ENCODE measurements at regions not wholly inside any gene's neighbourhood (a gene's known extent, or its start where the extent isn't known, plus 50 kb on each side); places are given as distances from the start of the nearest gene placed in this dataset.

DNA sequence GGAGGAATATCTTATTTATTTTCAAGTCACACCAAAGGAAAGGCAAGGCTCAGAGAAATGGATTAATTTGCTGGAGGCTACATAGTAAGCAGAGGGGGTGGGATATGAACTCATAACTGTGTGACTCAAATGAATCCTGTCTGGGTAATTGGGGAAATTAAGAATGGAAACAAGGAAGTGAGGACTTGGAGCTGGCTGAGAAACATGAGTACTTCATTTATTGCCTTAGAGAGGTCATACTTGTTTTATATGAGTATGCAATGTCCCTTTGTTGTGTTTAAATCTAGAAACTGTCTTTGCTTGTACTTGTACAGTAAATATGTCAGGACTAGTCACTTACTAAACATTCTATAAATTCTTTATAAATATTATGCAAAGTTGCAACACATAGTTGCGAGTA is 2166.7 kb upstream of the PIK3C3 start:
- Histone ChIP-seq H3K36me3 (ENCODE audit: control insufficient read depth in 4 of 4, insufficient read depth in 3 of 4, low read depth in 1 of 4, low read length in 3 of 4) (no peaks in the 10 kb centered on the region), H3K9ac (ENCODE audit: low read depth in 1 of 2, low read length in 2 of 2) (no peak overlapping the region), H3K27me3 (ENCODE audit: control insufficient read depth in 4 of 4, insufficient read depth in 4 of 4, low read length in 3 of 4) (no peaks in the 10 kb centered on the region), H3K4me3 (ENCODE audit: low read depth in 1 of 3, low read length in 3 of 3) (no peak overlapping the region), H3K4me1 (ENCODE audit: control insufficient read depth in 4 of 4, insufficient read depth in 4 of 4, low read length in 3 of 4) (no peaks in the 10 kb centered on the region), H3K27ac (ENCODE audit: low read depth in 1 of 2, low read length in 2 of 2) (no peak overlapping the region), H3K9me3 (ENCODE audit: control insufficient read depth in 4 of 4, low read length in 3 of 4) (peaks cover 0 to 2% (median 0%) of the 10 kb centered on the region in 4 donors)
- WGBS = 89% methylated on average over 1 of the region's 1 CpG
- no peak for TF ChIP-seq GABPA (IDR thresholded peaks at IDR 0.05 in 1 of 2, conservative IDR thresholded peaks at IDR 0.05 in 1 of 2)
- no peak for TF ChIP-seq TAF1 (conservative IDR thresholded peaks at IDR 0.05)
- TF ChIP-seq SP1 (IDR thresholded peaks at IDR 0.05) = no peak
- TF ChIP-seq, protein P1, sequence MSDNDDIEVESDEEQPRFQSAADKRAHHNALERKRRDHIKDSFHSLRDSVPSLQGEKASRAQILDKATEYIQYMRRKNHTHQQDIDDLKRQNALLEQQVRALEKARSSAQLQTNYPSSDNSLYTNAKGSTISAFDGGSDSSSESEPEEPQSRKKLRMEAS (IDR thresholded peaks at IDR 0.05) = no peak
- TF ChIP-seq, protein P2, sequence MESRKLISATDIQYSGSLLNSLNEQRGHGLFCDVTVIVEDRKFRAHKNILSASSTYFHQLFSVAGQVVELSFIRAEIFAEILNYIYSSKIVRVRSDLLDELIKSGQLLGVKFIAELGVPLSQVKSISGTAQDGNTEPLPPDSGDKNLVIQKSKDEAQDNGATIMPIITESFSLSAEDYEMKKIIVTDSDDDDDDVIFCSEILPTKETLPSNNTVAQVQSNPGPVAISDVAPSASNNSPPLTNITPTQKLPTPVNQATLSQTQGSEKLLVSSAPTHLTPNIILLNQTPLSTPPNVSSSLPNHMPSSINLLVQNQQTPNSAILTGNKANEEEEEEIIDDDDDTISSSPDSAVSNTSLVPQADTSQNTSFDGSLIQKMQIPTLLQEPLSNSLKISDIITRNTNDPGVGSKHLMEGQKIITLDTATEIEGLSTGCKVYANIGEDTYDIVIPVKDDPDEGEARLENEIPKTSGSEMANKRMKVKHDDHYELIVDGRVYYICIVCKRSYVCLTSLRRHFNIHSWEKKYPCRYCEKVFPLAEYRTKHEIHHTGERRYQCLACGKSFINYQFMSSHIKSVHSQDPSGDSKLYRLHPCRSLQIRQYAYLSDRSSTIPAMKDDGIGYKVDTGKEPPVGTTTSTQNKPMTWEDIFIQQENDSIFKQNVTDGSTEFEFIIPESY (IDR thresholded peaks at IDR 0.05) = no peak
- no peak for TF ChIP-seq FOXA1 (IDR thresholded peaks at IDR 0.05)
- TF ChIP-seq HNF4G (IDR thresholded peaks at IDR 0.05) = no peak
- no peak for TF ChIP-seq EGR1 (IDR thresholded peaks at IDR 0.05; ENCODE audit: low read depth in 2 of 2)
- TF ChIP-seq, protein P3, sequence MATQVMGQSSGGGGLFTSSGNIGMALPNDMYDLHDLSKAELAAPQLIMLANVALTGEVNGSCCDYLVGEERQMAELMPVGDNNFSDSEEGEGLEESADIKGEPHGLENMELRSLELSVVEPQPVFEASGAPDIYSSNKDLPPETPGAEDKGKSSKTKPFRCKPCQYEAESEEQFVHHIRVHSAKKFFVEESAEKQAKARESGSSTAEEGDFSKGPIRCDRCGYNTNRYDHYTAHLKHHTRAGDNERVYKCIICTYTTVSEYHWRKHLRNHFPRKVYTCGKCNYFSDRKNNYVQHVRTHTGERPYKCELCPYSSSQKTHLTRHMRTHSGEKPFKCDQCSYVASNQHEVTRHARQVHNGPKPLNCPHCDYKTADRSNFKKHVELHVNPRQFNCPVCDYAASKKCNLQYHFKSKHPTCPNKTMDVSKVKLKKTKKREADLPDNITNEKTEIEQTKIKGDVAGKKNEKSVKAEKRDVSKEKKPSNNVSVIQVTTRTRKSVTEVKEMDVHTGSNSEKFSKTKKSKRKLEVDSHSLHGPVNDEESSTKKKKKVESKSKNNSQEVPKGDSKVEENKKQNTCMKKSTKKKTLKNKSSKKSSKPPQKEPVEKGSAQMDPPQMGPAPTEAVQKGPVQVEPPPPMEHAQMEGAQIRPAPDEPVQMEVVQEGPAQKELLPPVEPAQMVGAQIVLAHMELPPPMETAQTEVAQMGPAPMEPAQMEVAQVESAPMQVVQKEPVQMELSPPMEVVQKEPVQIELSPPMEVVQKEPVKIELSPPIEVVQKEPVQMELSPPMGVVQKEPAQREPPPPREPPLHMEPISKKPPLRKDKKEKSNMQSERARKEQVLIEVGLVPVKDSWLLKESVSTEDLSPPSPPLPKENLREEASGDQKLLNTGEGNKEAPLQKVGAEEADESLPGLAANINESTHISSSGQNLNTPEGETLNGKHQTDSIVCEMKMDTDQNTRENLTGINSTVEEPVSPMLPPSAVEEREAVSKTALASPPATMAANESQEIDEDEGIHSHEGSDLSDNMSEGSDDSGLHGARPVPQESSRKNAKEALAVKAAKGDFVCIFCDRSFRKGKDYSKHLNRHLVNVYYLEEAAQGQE (IDR thresholded peaks at IDR 0.05) = no peak
- no peak for TF ChIP-seq RAD21 (IDR thresholded peaks at IDR 0.05)
- no peak for TF ChIP-seq RXRA (IDR thresholded peaks at IDR 0.05)
- TF ChIP-seq FOXA2 (IDR thresholded peaks at IDR 0.05) = no peak
- no peak for DNase-seq (ENCODE audit: low spot score)

DNA sequence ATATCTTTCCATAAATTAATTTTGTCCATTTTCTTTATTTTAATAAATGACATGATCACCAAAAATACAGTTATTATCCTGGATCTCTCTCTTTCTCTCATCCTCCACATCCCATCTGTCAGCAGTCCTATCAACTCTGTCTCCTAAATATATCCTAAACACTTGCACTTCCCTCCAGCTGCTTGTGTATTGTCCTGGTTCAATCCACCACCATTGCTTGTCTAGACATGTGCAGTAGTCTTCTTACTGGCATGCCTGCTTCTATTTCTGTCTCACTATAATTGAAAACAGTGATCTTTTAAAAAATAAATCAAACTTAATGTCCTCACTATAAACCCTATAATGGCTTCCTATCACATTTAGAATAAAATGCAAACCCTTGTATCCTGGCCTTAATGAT is 2168.6 kb upstream of the PIK3C3 start:
- TF ChIP-seq, protein P4, sequence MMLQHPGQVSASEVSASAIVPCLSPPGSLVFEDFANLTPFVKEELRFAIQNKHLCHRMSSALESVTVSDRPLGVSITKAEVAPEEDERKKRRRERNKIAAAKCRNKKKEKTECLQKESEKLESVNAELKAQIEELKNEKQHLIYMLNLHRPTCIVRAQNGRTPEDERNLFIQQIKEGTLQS (IDR thresholded peaks at IDR 0.05) = no peak
- TF ChIP-seq, protein P2 (IDR thresholded peaks at IDR 0.05) = no peak
- no peak for TF ChIP-seq EGR1 (IDR thresholded peaks at IDR 0.05; ENCODE audit: low read depth in 2 of 2)
- TF ChIP-seq HNF4A (conservative IDR thresholded peaks at IDR 0.05) = no peak
- TF ChIP-seq HNF4G (IDR thresholded peaks at IDR 0.05) = no peak
- TF ChIP-seq, protein P1 (IDR thresholded peaks at IDR 0.05) = no peak
- no peak for TF ChIP-seq RXRA (IDR thresholded peaks at IDR 0.05)
- no peak for DNase-seq (ENCODE audit: low spot score)
- H3K36me3 ChIP-seq (ENCODE audit: control insufficient read depth in 4 of 4, insufficient read depth in 3 of 4, low read depth in 1 of 4, low read length in 3 of 4) = no peaks in the 10 kb centered on the region
- H3K27ac ChIP-seq (ENCODE audit: low read depth in 1 of 2, low read length in 2 of 2) = no peak overlapping the region
- no peak overlapping the region for H3K9ac ChIP-seq (ENCODE audit: low read depth in 1 of 2, low read length in 2 of 2)
- no peaks in the 10 kb centered on the region for H3K27me3 ChIP-seq (ENCODE audit: control insufficient read depth in 4 of 4, insufficient read depth in 4 of 4, low read length in 3 of 4)
- peaks cover 0 to 2% (median 0%) of the 10 kb centered on the region in 4 donors for H3K9me3 ChIP-seq (ENCODE audit: control insufficient read depth in 4 of 4, low read length in 3 of 4)
- H3K4me1 ChIP-seq (ENCODE audit: control insufficient read depth in 4 of 4, insufficient read depth in 4 of 4, low read length in 3 of 4) = no peaks in the 10 kb centered on the region
- no peak overlapping the region for H3K4me3 ChIP-seq (ENCODE audit: low read depth in 1 of 3, low read length in 3 of 3)

Data from liver (tissue), 7 donors.